GM12891 (cell line): ENCODE measurements at regions not wholly inside any gene's neighbourhood (a gene's known extent, or its start where the extent isn't known, plus 50 kb on each side); places are given as distances from the start of the nearest gene placed in this dataset.

Experiments
- PAX5 ChIP-seq: IDR thresholded peaks from 2 replicates; pipeline ENCODE4 v1.6.1; 2011; ENCODE audit warnings: low read length, moderate library complexity, mild to moderate bottlenecking; ENCODE audit not compliant: insufficient read depth, severe bottlenecking
- POLR2A ChIP-seq: IDR thresholded peaks from 2 replicates; pipeline ENCODE4 v1.6.1; 2011; ENCODE audit warnings: low read depth, low read length, control low read depth
- POLR2AphosphoS5 ChIP-seq: IDR thresholded peaks from 2 replicates; pipeline ENCODE4 v1.6.1; 2011; ENCODE audit warnings: low read depth, low read length, control low read depth
- POU2F2 ChIP-seq: IDR thresholded peaks from 2 replicates; pipeline ENCODE4 v1.6.1; 2011; ENCODE audit warnings: low read depth, mild to moderate bottlenecking, control low read depth, low read length, moderate library complexity
- SPI1 ChIP-seq: IDR thresholded peaks from 2 replicates; pipeline ENCODE4 v1.6.1; 2011; ENCODE audit warnings: low read depth, low read length, control low read depth
- TAF1 ChIP-seq: IDR thresholded peaks from 2 replicates; pipeline ENCODE4 v1.6.1; 2011; ENCODE audit warnings: low read depth, low read length, control low read depth

DNA sequence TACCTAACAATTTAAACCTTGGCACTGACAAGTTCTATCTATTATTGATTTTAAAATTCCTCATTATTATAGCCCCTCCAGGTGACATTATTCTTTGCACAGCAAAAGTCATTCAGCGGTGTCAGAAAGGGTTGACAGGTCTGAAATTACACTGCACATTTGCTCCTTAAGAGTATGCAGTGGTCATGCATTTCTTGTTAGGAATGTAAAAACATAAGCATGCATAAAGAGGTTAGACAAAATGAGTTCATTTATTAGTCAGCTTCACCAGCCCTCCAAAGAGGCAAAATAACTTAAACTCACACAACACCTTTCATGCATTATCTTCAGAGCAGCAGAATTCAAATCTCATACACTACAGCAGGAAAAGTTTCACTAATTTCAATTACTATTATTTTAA is 158.8 kb downstream of the HNRNPD start:
- no peak for TF ChIP-seq POLR2A
- TF ChIP-seq POU2F2, result no peak
- TF ChIP-seq POLR2AphosphoS5, result no peak
- TF ChIP-seq PAX5, result no peak
- no peak for TF ChIP-seq TAF1
- no peak for TF ChIP-seq SPI1
